B cell (primary cell): ENCODE measurements at regions not wholly inside any gene's neighbourhood (a gene's known extent, or its start where the extent isn't known, plus 50 kb on each side); places are given as distances from the start of the nearest gene placed in this dataset.

ENCODE experiments used
- ATAC-seq: fragments of 200-7000 bp; cut with Tn5 transposase; one replicate; pipeline ENCODE4 v1.10.0; 2021; ENCODE audit warnings: low read depth, mild to moderate bottlenecking, moderate number of reproducible peaks, moderate library complexity
- CTCF ChIA-PET: fragments of 350-600 bp; sonication (Branson Sonifier 250); formaldehyde crosslinking; loops from one replicate; lab custom pipeline; 2021; ENCODE audit warnings: antibody characterized with exemption, inconsistent platforms; lab: Charles Lee
- POLR2A ChIA-PET: fragments of 350-600 bp; sonication (Branson Sonifier 250); formaldehyde crosslinking; loops from one replicate; lab custom pipeline; 2021; ENCODE audit warnings: antibody characterized with exemption; lab: Charles Lee
- DNase-seq: peaks from one replicate; pipeline ENCODE4 v3.0.0; 2013
- H2AFZ ChIP-seq: 2 replicates; pipeline ENCODE4 v1.6.1; 2012; ENCODE audit warnings: mild to moderate bottlenecking, low read depth, low read length; ENCODE audit not compliant: insufficient read depth, poor library complexity, severe bottlenecking
- H3K27ac ChIP-seq, 2 donors: 1 replicate in 1 of 2; 2 replicates in 1 of 2; pipeline ENCODE4 v1.5.1; 2012 to 2013; ENCODE audit warnings: low read length in 2 of 2, mild to moderate bottlenecking in 2 of 2, moderate library complexity in 1 of 2
- H3K27me3 ChIP-seq, 4 experiments: fragments of 200-600 bp in 1 of 4; sonication (generic) in 1 of 4; replicated peaks in 1 of 4; 1 replicate in 2 of 4; 2 replicates in 2 of 4; pipeline versions ENCODE4 v1.6.1 to v1.7.0; 2013 to 2016; ENCODE audit warnings: low read length in 3 of 4, mild to moderate bottlenecking in 2 of 4, mixed read lengths in 1 of 4, moderate library complexity in 1 of 4; ENCODE audit not compliant: insufficient read depth in 4 of 4, control insufficient read depth in 3 of 4; ENCODE audit errors: control extremely low read depth in 1 of 4
- H3K36me3 ChIP-seq, 2 experiments: replicated peaks in 1 of 2; 1 replicate in 1 of 2; 2 replicates in 1 of 2; pipeline versions ENCODE4 v1.6.1 to v1.7.1; 2013; ENCODE audit warnings: low read length in 1 of 2; ENCODE audit not compliant: insufficient read depth in 2 of 2, control insufficient read depth in 1 of 2; ENCODE audit errors: control extremely low read depth in 1 of 2, extremely low read depth in 1 of 2
- H3K4me1 ChIP-seq, 2 donors: fragments of 200-600 bp in 1 of 2; sonication (generic) in 1 of 2; 1 replicate in 1 of 2; 2 replicates in 1 of 2; pipeline versions ENCODE4 v1.5.1 to v1.6.1; 2013 to 2017; ENCODE audit warnings: low read length in 2 of 2; ENCODE audit not compliant: control insufficient read depth in 2 of 2, insufficient read depth in 2 of 2
- H3K4me2 ChIP-seq: replicated peaks from 2 replicates; pipeline ENCODE3; 2012; ENCODE audit warnings: mild to moderate bottlenecking, low read depth, low read length; ENCODE audit not compliant: poor library complexity, severe bottlenecking
- H3K4me3 ChIP-seq, 5 experiments: fragments of 200-600 bp in 1 of 5; sonication (generic) in 1 of 5; 1 replicate in 3 of 5; 2 replicates in 2 of 5; pipeline versions ENCODE4 v1.5.1 to v1.7.0; 2011 to 2016; ENCODE audit warnings: low read length in 4 of 5, mild to moderate bottlenecking in 4 of 5, low read depth in 2 of 5, control low read depth in 1 of 5, moderate library complexity in 1 of 5; ENCODE audit not compliant: insufficient read depth in 1 of 5; ENCODE audit errors: control extremely low read depth in 1 of 5, extremely low read depth in 1 of 5
- H3K79me2 ChIP-seq: fragments of 200-600 bp; sonication (generic); one replicate; pipeline ENCODE4 v1.6.0; 2016; ENCODE audit warnings: low read length; ENCODE audit not compliant: control insufficient read depth, insufficient read depth
- H3K9ac ChIP-seq: fragments of 200-600 bp; sonication (generic); 2 replicates; pipeline ENCODE4 v1.6.1; 2017; ENCODE audit warnings: mild to moderate bottlenecking, low read length, moderate library complexity
- H3K9me3 ChIP-seq, 3 donors: one replicate each; pipeline versions ENCODE4 v1.6.1 to v1.7.1; 2013; ENCODE audit warnings: low read length in 2 of 3; ENCODE audit not compliant: control insufficient read depth in 2 of 3, insufficient read depth in 1 of 3; ENCODE audit errors: control extremely low read depth in 1 of 3
- H4K20me1 ChIP-seq: 2 replicates; pipeline ENCODE4 v1.6.0; 2012; ENCODE audit warnings: mild to moderate bottlenecking, low read length; ENCODE audit not compliant: insufficient read depth, control insufficient read depth, poor library complexity, severe bottlenecking
- H3K27ac Mint-ChIP-seq: one replicate; pipeline ENCODE4 v1.8.0; 2021; ENCODE audit warnings: mixed read lengths
- H3K27me3 Mint-ChIP-seq: one replicate; pipeline ENCODE4 v1.8.0; 2021; ENCODE audit warnings: mixed read lengths
- H3K4me1 Mint-ChIP-seq: one replicate; pipeline ENCODE4 v1.8.0; 2021; ENCODE audit warnings: mixed read lengths
- H3K4me3 Mint-ChIP-seq: one replicate; pipeline ENCODE4 v1.8.0; 2021; ENCODE audit warnings: mixed read lengths
- H3K9me3 Mint-ChIP-seq: one replicate; pipeline ENCODE4 v1.8.0; 2022; ENCODE audit warnings: mixed read lengths; ENCODE audit not compliant: insufficient read depth
- EZH2 ChIP-seq: IDR thresholded peaks from 2 replicates; pipeline ENCODE4 v1.6.1; 2012; ENCODE audit warnings: borderline replicate concordance, low read depth, mild to moderate bottlenecking, moderate library complexity, low read length; ENCODE audit not compliant: insufficient read depth, poor library complexity, severe bottlenecking
- WGBS: methylation state at CpG from one replicate; pipeline ENCODE4 v1.1.5; 2013; ENCODE audit warnings: missing lambda C conversion rate; ENCODE audit not compliant: insufficient coverage; 5-methylcytosine and 5-hydroxymethylcytosine counted together
- intact Hi-C: fragments of 100-400 bp; cut with micrococcal nuclease; formaldehyde crosslinking; loops from one replicate; pipeline ENCODE4 v1.10.0; 2022
- TF ChIP-seq, protein P1 (sequence below): fragments of 200-600 bp; IDR thresholded peaks from one replicate; pipeline ENCODE4 v1.8.0; 2022; ENCODE audit warnings: antibody characterized with exemption, mild to moderate bottlenecking

DNA sequence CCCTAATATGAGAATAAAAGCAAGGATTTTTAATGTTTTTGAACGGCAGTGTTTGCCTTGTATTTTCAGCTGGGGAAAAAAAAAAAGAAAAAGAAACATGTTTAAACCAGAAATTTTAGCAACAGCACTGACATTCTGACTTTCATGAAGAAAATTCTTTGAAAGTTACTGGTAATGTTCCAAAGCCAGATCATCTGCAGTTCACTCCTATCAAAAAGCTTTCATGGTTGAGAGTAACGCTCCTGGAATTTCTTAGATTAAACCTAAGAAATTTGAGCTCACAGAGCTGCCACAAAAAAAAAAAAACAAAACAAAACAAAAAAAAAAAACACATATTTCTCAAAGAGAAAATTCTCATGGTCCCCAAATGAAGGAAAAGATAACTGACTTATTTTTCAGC is 1106.7 kb downstream of the EFNB2 start:
- no peaks in the 10 kb centered on the region for H4K20me1 ChIP-seq
- Mint-ChIP-seq H3K27ac (no peak overlapping the region), H3K27me3 (no peaks in the 10 kb centered on the region), H3K9me3 (no peaks in the 10 kb centered on the region), H3K4me3 (no peak overlapping the region), H3K4me1 (no peaks in the 10 kb centered on the region)
- H3K79me2 ChIP-seq: no peaks in the 10 kb centered on the region
- no peak for TF ChIP-seq EZH2
- TF ChIP-seq, protein P1, sequence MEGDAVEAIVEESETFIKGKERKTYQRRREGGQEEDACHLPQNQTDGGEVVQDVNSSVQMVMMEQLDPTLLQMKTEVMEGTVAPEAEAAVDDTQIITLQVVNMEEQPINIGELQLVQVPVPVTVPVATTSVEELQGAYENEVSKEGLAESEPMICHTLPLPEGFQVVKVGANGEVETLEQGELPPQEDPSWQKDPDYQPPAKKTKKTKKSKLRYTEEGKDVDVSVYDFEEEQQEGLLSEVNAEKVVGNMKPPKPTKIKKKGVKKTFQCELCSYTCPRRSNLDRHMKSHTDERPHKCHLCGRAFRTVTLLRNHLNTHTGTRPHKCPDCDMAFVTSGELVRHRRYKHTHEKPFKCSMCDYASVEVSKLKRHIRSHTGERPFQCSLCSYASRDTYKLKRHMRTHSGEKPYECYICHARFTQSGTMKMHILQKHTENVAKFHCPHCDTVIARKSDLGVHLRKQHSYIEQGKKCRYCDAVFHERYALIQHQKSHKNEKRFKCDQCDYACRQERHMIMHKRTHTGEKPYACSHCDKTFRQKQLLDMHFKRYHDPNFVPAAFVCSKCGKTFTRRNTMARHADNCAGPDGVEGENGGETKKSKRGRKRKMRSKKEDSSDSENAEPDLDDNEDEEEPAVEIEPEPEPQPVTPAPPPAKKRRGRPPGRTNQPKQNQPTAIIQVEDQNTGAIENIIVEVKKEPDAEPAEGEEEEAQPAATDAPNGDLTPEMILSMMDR: no peak
- no peaks in the 10 kb centered on the region for H3K27me3 ChIP-seq
- POLR2A ChIA-PET: no interaction called here
- H3K4me1 ChIP-seq: no peaks in the 10 kb centered on the region
- H3K4me2 ChIP-seq: no peak overlapping the region
- CTCF ChIA-PET: no interaction called here
- no peak overlapping the region for H2AFZ ChIP-seq
- peaks cover 0 to 3% (median 0%) of the 10 kb centered on the region in 3 donors for H3K9me3 ChIP-seq
- no peak overlapping the region for H3K27ac ChIP-seq
- no peak overlapping the region for H3K9ac ChIP-seq
- intact Hi-C loops: no loop called here
- no peaks in the 10 kb centered on the region for H3K36me3 ChIP-seq
- H3K4me3 ChIP-seq: no peak overlapping the region
- DNase-seq: no peak
- no CpG with 5 or more reads among the region's 2 CpGs for WGBS
- no peak for ATAC-seq

DNA sequence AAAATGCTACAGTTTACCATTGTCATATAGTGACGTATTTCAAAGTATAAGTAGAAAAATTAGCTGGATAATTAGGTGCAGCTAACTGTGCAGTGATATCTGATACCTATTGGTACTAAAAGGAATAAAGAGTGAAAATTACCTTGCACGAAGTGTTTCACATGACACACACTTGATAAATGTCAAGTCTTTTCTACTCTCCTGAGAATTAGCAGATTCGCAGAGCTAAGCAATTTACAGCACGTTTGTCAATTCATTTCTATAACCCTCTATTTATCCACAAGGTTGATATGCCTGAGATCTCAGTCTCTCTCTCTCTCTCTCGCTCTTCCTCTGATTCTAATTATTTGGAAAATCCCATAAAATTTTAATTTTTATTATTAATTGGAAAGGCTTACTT is 1109.0 kb downstream of the EFNB2 start:
- H3K27me3 Mint-ChIP-seq: no peaks in the 10 kb centered on the region
- peaks cover 0 to 3% (median 0%) of the 10 kb centered on the region in 3 donors for H3K9me3 ChIP-seq
- WGBS: 100% methylated on average over 1 of the region's 5 CpGs
- DNase-seq (no peak), ATAC-seq (no peak)
- H3K27ac ChIP-seq: no peak overlapping the region
- H3K9me3 Mint-ChIP-seq: no peaks in the 10 kb centered on the region
- TF ChIP-seq EZH2: no peak
- TF ChIP-seq, protein P1: no peak
- H3K4me3 Mint-ChIP-seq: no peak overlapping the region
- intact Hi-C loops: no loop called here
- H3K4me3 ChIP-seq: no peak overlapping the region
- H3K4me2 ChIP-seq: no peak overlapping the region
- H3K36me3 ChIP-seq: no peaks in the 10 kb centered on the region
- no peak overlapping the region for H3K27ac Mint-ChIP-seq
- H3K9ac ChIP-seq: no peak overlapping the region
- no peaks in the 10 kb centered on the region for H3K4me1 ChIP-seq
- H3K4me1 Mint-ChIP-seq: no peaks in the 10 kb centered on the region
- H3K27me3 ChIP-seq: no peaks in the 10 kb centered on the region
- no peaks in the 10 kb centered on the region for H3K79me2 ChIP-seq
- H4K20me1 ChIP-seq: no peaks in the 10 kb centered on the region
- H2AFZ ChIP-seq: no peak overlapping the region
- ChIA-PET CTCF (no interaction called here), POLR2A (no interaction called here)
